ENCODE measurements at regions not wholly inside any gene's neighbourhood (a gene's known extent, or its start where the extent isn't known, plus 50 kb on each side); places are given as distances from the start of the nearest gene placed in this dataset.
A peak's percentile ranks its signal among the peaks of the same experiment; 100 is the strongest.

GRCh38 chr9:26658476-26658875 lies 234.1 kb downstream of the CAAP1 start:
- H3K4me3 ChIP-seq (ENCODE audit: low read depth, low read length, poor library complexity, severe bottlenecking) = no peak overlapping the region
- DNase-seq (ENCODE audit: low spot score) = no peak
- intact Hi-C loops (cut with micrococcal nuclease; ENCODE audit: unreplicated experiment) = loop anchor here (5.0 kb wide), 1 partner anchor 696 kb away; no protein-coding TSS in a partner anchor
- no peaks in the 10 kb centered on the region for H3K4me1 ChIP-seq (ENCODE audit: insufficient read depth, low read length, poor library complexity, severe bottlenecking)
- H3K9me3 ChIP-seq (ENCODE audit: low read depth, low read length, poor library complexity, severe bottlenecking) = no peaks in the 10 kb centered on the region
- no peak overlapping the region for H3K27ac ChIP-seq (ENCODE audit: low read depth, low read length, poor library complexity, severe bottlenecking)
- no TSS peak for BruUV-seq (replicated peaks)
- H3K27me3 ChIP-seq (replicated peaks; ENCODE audit: insufficient read depth, low read depth, low read length, poor library complexity) = no peaks in the 10 kb centered on the region
- H3K36me3 ChIP-seq (ENCODE audit: insufficient read depth, low read length, poor library complexity, severe bottlenecking) = no peaks in the 10 kb centered on the region
- ChIA-PET CTCF (no interaction called here), POLR2A (ENCODE audit: low non-redundant PET) (no interaction called here)
- no peak for TF ChIP-seq CTCF (conservative IDR thresholded peaks at IDR 0.05; ENCODE audit: low read depth, low read length)
- TF ChIP-seq EZH2 (IDR thresholded peaks at IDR 0.05; ENCODE audit: borderline replicate concordance, low read depth, low read length, poor library complexity, severe bottlenecking) = no peak

- CTCF ChIA-PET = no interaction called here
- H3K36me3 ChIP-seq (ENCODE audit: insufficient read depth, low read length, poor library complexity, severe bottlenecking) = no peaks in the 10 kb centered on the region
- no peaks in the 10 kb centered on the region for H3K27me3 ChIP-seq (replicated peaks; ENCODE audit: insufficient read depth, low read depth, low read length, poor library complexity)
- DNase-seq (ENCODE audit: low spot score) = no peak
- POLR2A ChIA-PET (ENCODE audit: low non-redundant PET) = no interaction called here
- intact Hi-C loops (cut with micrococcal nuclease; ENCODE audit: unreplicated experiment) = loop anchor here (5.0 kb wide), 1 partner anchor 696 kb away; no protein-coding TSS in a partner anchor
- TF ChIP-seq EZH2 (IDR thresholded peaks at IDR 0.05; ENCODE audit: borderline replicate concordance, low read depth, low read length, poor library complexity, severe bottlenecking) = no peak
- no peak for TF ChIP-seq CTCF (conservative IDR thresholded peaks at IDR 0.05; ENCODE audit: low read depth, low read length)
- no peak overlapping the region for H3K4me3 ChIP-seq (ENCODE audit: low read depth, low read length, poor library complexity, severe bottlenecking)
- no TSS peak for BruUV-seq (replicated peaks)
- no peaks in the 10 kb centered on the region for H3K9me3 ChIP-seq (ENCODE audit: low read depth, low read length, poor library complexity, severe bottlenecking)
- H3K27ac ChIP-seq (ENCODE audit: low read depth, low read length, poor library complexity, severe bottlenecking) = no peak overlapping the region
- H3K4me1 ChIP-seq (ENCODE audit: insufficient read depth, low read length, poor library complexity, severe bottlenecking) = no peaks in the 10 kb centered on the region
These were observed 234.6 kb downstream of the CAAP1 start for GRCh38 chr9:26657958-26658357.

- H3K9me3 ChIP-seq (ENCODE audit: low read depth, low read length, poor library complexity, severe bottlenecking) = no peaks in the 10 kb centered on the region
- BruUV-seq (replicated peaks) = no TSS peak
- H3K36me3 ChIP-seq (ENCODE audit: insufficient read depth, low read length, poor library complexity, severe bottlenecking) = no peaks in the 10 kb centered on the region
- no peak overlapping the region for H3K27ac ChIP-seq (ENCODE audit: low read depth, low read length, poor library complexity, severe bottlenecking)
- peak; percentile 24 for DNase-seq (ENCODE audit: low spot score)
- no peak for TF ChIP-seq EZH2 (IDR thresholded peaks at IDR 0.05; ENCODE audit: borderline replicate concordance, low read depth, low read length, poor library complexity, severe bottlenecking)
- peak; percentile 49 for TF ChIP-seq CTCF (conservative IDR thresholded peaks at IDR 0.05; ENCODE audit: low read depth, low read length)
- no peak overlapping the region for H3K4me3 ChIP-seq (ENCODE audit: low read depth, low read length, poor library complexity, severe bottlenecking)
- ChIA-PET POLR2A (ENCODE audit: low non-redundant PET) (no interaction called here), CTCF (no interaction called here)
- H3K4me1 ChIP-seq (ENCODE audit: insufficient read depth, low read length, poor library complexity, severe bottlenecking) = no peaks in the 10 kb centered on the region
- intact Hi-C loops (cut with micrococcal nuclease; ENCODE audit: unreplicated experiment) = loop anchor here (5.0 kb wide), 1 partner anchor 694 kb away; no protein-coding TSS in a partner anchor
- no peaks in the 10 kb centered on the region for H3K27me3 ChIP-seq (replicated peaks; ENCODE audit: insufficient read depth, low read depth, low read length, poor library complexity)
These were observed 236.4 kb downstream of the CAAP1 start for GRCh38 chr9:26656003-26656870.

All from A673 (cell line).